ENCODE measurements at regions not wholly inside any gene's neighbourhood (a gene's known extent, or its start where the extent isn't known, plus 50 kb on each side); places are given as distances from the start of the nearest gene placed in this dataset.

DNA sequence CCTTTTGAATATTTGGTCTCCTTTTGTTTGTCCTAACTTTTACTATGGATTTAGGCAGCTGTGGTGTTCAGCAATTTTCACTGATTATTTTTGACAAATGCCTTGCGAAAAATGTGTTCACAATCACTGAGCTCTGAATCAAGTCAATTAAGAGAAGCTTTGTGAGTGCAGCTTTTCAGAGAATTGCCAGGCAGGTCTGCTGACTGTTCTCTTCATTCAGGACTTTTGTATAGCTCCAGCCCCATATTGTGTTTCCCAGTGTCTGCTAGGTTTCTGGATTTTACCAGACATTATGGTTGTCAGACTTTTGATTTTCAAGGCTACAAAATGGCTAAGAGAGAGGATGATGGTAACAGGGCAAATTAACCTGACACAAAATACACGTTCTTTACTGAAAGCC, 1055.9 kb downstream of the CDH18 start:
- TF ChIP-seq POLR2A (IDR thresholded peaks at IDR 0.05) = no peak
- TF ChIP-seq, protein P1, sequence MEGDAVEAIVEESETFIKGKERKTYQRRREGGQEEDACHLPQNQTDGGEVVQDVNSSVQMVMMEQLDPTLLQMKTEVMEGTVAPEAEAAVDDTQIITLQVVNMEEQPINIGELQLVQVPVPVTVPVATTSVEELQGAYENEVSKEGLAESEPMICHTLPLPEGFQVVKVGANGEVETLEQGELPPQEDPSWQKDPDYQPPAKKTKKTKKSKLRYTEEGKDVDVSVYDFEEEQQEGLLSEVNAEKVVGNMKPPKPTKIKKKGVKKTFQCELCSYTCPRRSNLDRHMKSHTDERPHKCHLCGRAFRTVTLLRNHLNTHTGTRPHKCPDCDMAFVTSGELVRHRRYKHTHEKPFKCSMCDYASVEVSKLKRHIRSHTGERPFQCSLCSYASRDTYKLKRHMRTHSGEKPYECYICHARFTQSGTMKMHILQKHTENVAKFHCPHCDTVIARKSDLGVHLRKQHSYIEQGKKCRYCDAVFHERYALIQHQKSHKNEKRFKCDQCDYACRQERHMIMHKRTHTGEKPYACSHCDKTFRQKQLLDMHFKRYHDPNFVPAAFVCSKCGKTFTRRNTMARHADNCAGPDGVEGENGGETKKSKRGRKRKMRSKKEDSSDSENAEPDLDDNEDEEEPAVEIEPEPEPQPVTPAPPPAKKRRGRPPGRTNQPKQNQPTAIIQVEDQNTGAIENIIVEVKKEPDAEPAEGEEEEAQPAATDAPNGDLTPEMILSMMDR (IDR thresholded peaks at IDR 0.05) = no peak

Measured in vagina (tissue), 2 donors.